B cell (primary cell): ENCODE measurements at regions not wholly inside any gene's neighbourhood (a gene's known extent, or its start where the extent isn't known, plus 50 kb on each side); places are given as distances from the start of the nearest gene placed in this dataset.

ENCODE experiments used
- ATAC-seq: fragments of 200-7000 bp; cut with Tn5 transposase; one replicate; pipeline ENCODE4 v1.10.0; 2021; ENCODE audit warnings: low read depth, mild to moderate bottlenecking, moderate number of reproducible peaks, moderate library complexity
- CTCF ChIA-PET: fragments of 350-600 bp; sonication (Branson Sonifier 250); formaldehyde crosslinking; loops from one replicate; lab custom pipeline; 2021; ENCODE audit warnings: antibody characterized with exemption, inconsistent platforms; lab: Charles Lee
- POLR2A ChIA-PET: fragments of 350-600 bp; sonication (Branson Sonifier 250); formaldehyde crosslinking; loops from one replicate; lab custom pipeline; 2021; ENCODE audit warnings: antibody characterized with exemption; lab: Charles Lee
- DNase-seq: peaks from one replicate; pipeline ENCODE4 v3.0.0; 2013
- H2AFZ ChIP-seq: 2 replicates; pipeline ENCODE4 v1.6.1; 2012; ENCODE audit warnings: mild to moderate bottlenecking, low read depth, low read length; ENCODE audit not compliant: insufficient read depth, poor library complexity, severe bottlenecking
- H3K27ac ChIP-seq, 2 donors: 1 replicate in 1 of 2; 2 replicates in 1 of 2; pipeline ENCODE4 v1.5.1; 2012 to 2013; ENCODE audit warnings: low read length in 2 of 2, mild to moderate bottlenecking in 2 of 2, moderate library complexity in 1 of 2
- H3K27me3 ChIP-seq, 4 experiments: fragments of 200-600 bp in 1 of 4; sonication (generic) in 1 of 4; replicated peaks in 1 of 4; 1 replicate in 2 of 4; 2 replicates in 2 of 4; pipeline versions ENCODE4 v1.6.1 to v1.7.0; 2013 to 2016; ENCODE audit warnings: low read length in 3 of 4, mild to moderate bottlenecking in 2 of 4, mixed read lengths in 1 of 4, moderate library complexity in 1 of 4; ENCODE audit not compliant: insufficient read depth in 4 of 4, control insufficient read depth in 3 of 4; ENCODE audit errors: control extremely low read depth in 1 of 4
- H3K36me3 ChIP-seq, 2 experiments: replicated peaks in 1 of 2; 1 replicate in 1 of 2; 2 replicates in 1 of 2; pipeline versions ENCODE4 v1.6.1 to v1.7.1; 2013; ENCODE audit warnings: low read length in 1 of 2; ENCODE audit not compliant: insufficient read depth in 2 of 2, control insufficient read depth in 1 of 2; ENCODE audit errors: control extremely low read depth in 1 of 2, extremely low read depth in 1 of 2
- H3K4me1 ChIP-seq, 2 donors: fragments of 200-600 bp in 1 of 2; sonication (generic) in 1 of 2; 1 replicate in 1 of 2; 2 replicates in 1 of 2; pipeline versions ENCODE4 v1.5.1 to v1.6.1; 2013 to 2017; ENCODE audit warnings: low read length in 2 of 2; ENCODE audit not compliant: control insufficient read depth in 2 of 2, insufficient read depth in 2 of 2
- H3K4me2 ChIP-seq: replicated peaks from 2 replicates; pipeline ENCODE3; 2012; ENCODE audit warnings: mild to moderate bottlenecking, low read depth, low read length; ENCODE audit not compliant: poor library complexity, severe bottlenecking
- H3K4me3 ChIP-seq, 5 experiments: fragments of 200-600 bp in 1 of 5; sonication (generic) in 1 of 5; 1 replicate in 3 of 5; 2 replicates in 2 of 5; pipeline versions ENCODE4 v1.5.1 to v1.7.0; 2011 to 2016; ENCODE audit warnings: low read length in 4 of 5, mild to moderate bottlenecking in 4 of 5, low read depth in 2 of 5, control low read depth in 1 of 5, moderate library complexity in 1 of 5; ENCODE audit not compliant: insufficient read depth in 1 of 5; ENCODE audit errors: control extremely low read depth in 1 of 5, extremely low read depth in 1 of 5
- H3K79me2 ChIP-seq: fragments of 200-600 bp; sonication (generic); one replicate; pipeline ENCODE4 v1.6.0; 2016; ENCODE audit warnings: low read length; ENCODE audit not compliant: control insufficient read depth, insufficient read depth
- H3K9ac ChIP-seq: fragments of 200-600 bp; sonication (generic); 2 replicates; pipeline ENCODE4 v1.6.1; 2017; ENCODE audit warnings: mild to moderate bottlenecking, low read length, moderate library complexity
- H3K9me3 ChIP-seq, 3 donors: one replicate each; pipeline versions ENCODE4 v1.6.1 to v1.7.1; 2013; ENCODE audit warnings: low read length in 2 of 3; ENCODE audit not compliant: control insufficient read depth in 2 of 3, insufficient read depth in 1 of 3; ENCODE audit errors: control extremely low read depth in 1 of 3
- H4K20me1 ChIP-seq: 2 replicates; pipeline ENCODE4 v1.6.0; 2012; ENCODE audit warnings: mild to moderate bottlenecking, low read length; ENCODE audit not compliant: insufficient read depth, control insufficient read depth, poor library complexity, severe bottlenecking
- H3K27ac Mint-ChIP-seq: one replicate; pipeline ENCODE4 v1.8.0; 2021; ENCODE audit warnings: mixed read lengths
- H3K27me3 Mint-ChIP-seq: one replicate; pipeline ENCODE4 v1.8.0; 2021; ENCODE audit warnings: mixed read lengths
- H3K4me1 Mint-ChIP-seq: one replicate; pipeline ENCODE4 v1.8.0; 2021; ENCODE audit warnings: mixed read lengths
- H3K4me3 Mint-ChIP-seq: one replicate; pipeline ENCODE4 v1.8.0; 2021; ENCODE audit warnings: mixed read lengths
- H3K9me3 Mint-ChIP-seq: one replicate; pipeline ENCODE4 v1.8.0; 2022; ENCODE audit warnings: mixed read lengths; ENCODE audit not compliant: insufficient read depth
- CTCF ChIP-seq: fragments of 200-600 bp; IDR thresholded peaks from one replicate; pipeline ENCODE4 v1.8.0; 2022; ENCODE audit warnings: antibody characterized with exemption, mild to moderate bottlenecking
- EZH2 ChIP-seq: IDR thresholded peaks from 2 replicates; pipeline ENCODE4 v1.6.1; 2012; ENCODE audit warnings: borderline replicate concordance, low read depth, mild to moderate bottlenecking, moderate library complexity, low read length; ENCODE audit not compliant: insufficient read depth, poor library complexity, severe bottlenecking
- WGBS: methylation state at CpG from one replicate; pipeline ENCODE4 v1.1.5; 2013; ENCODE audit warnings: missing lambda C conversion rate; ENCODE audit not compliant: insufficient coverage; 5-methylcytosine and 5-hydroxymethylcytosine counted together
- intact Hi-C: fragments of 100-400 bp; cut with micrococcal nuclease; formaldehyde crosslinking; loops from one replicate; pipeline ENCODE4 v1.10.0; 2022

DNA sequence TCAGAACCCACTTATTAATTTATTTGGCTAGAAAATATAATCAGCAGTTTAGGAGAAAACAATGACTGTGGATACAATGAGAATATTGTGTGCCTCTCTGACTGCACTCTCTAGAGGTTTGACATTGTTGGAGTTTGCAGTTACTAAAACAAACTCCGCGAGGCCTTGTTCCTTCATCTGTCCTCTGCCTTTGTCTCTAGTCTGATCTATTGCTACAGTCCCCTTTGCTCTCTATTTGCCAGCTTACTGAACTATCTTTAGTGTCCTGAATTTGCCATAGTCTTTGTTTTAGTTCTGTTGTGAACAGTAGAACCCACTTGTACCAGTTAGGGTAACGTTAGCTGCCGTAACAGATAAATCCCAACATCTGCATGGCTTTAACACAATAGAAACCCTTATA lies 81.4 kb upstream of the RPS6KA3 start:
- intact Hi-C loops, result no loop called here
- Mint-ChIP-seq H3K4me3 (no peak overlapping the region), H3K9me3 (no peaks in the 10 kb centered on the region), H3K4me1 (no peaks in the 10 kb centered on the region), H3K27me3 (no peaks in the 10 kb centered on the region), H3K27ac (no peak overlapping the region)
- no peaks in the 10 kb centered on the region for H3K27me3 ChIP-seq
- H3K9me3 ChIP-seq, result peaks cover 0 to 7% (median under 1%) of the 10 kb centered on the region in 3 donors
- no peak overlapping the region for H3K4me3 ChIP-seq
- H4K20me1 ChIP-seq, result no peaks in the 10 kb centered on the region
- H3K36me3 ChIP-seq, result no peaks in the 10 kb centered on the region
- ChIA-PET CTCF (no interaction called here), POLR2A (no interaction called here)
- ATAC-seq, result no peak
- no peak for DNase-seq
- no peaks in the 10 kb centered on the region for H3K4me1 ChIP-seq
- no peaks in the 10 kb centered on the region for H3K79me2 ChIP-seq
- no peak overlapping the region for H3K4me2 ChIP-seq
- WGBS, result no CpG with 5 or more reads among the region's 4 CpGs
- no peak overlapping the region for H2AFZ ChIP-seq
- no peak overlapping the region for H3K27ac ChIP-seq
- no peak for TF ChIP-seq CTCF
- TF ChIP-seq EZH2, result no peak
- no peak overlapping the region for H3K9ac ChIP-seq

- Mint-ChIP-seq H3K4me1 (no peaks in the 10 kb centered on the region), H3K9me3 (no peaks in the 10 kb centered on the region), H3K27ac (no peak overlapping the region), H3K4me3 (no peak overlapping the region), H3K27me3 (no peaks in the 10 kb centered on the region)
- DNase-seq, result no peak
- Histone ChIP-seq H3K79me2 (no peaks in the 10 kb centered on the region), H2AFZ (no peak overlapping the region), H3K4me1 (no peaks in the 10 kb centered on the region), H3K4me2 (no peak overlapping the region), H3K4me3 (no peak overlapping the region), H3K9me3 (peaks cover 0 to 7% (median 3%) of the 10 kb centered on the region in 3 donors), H3K27me3 (no peaks in the 10 kb centered on the region), H3K27ac (no peak overlapping the region), H3K9ac (no peak overlapping the region), H3K36me3 (no peaks in the 10 kb centered on the region), H4K20me1 (no peaks in the 10 kb centered on the region)
- no peak for ATAC-seq
- ChIA-PET CTCF (no interaction called here), POLR2A (no interaction called here)
- TF ChIP-seq CTCF (no peak), EZH2 (no peak)
- WGBS, result no CpG with 5 or more reads among the region's 5 CpGs
- intact Hi-C loops, result no loop called here
These were observed 80.8 kb upstream of the RPS6KA3 start for GRCh38 chrX:20347481-20347880.
